ENCODE measurements at regions not wholly inside any gene's neighbourhood (a gene's known extent, or its start where the extent isn't known, plus 50 kb on each side); places are given as distances from the start of the nearest gene placed in this dataset.

- TF ChIP-seq, protein P1, sequence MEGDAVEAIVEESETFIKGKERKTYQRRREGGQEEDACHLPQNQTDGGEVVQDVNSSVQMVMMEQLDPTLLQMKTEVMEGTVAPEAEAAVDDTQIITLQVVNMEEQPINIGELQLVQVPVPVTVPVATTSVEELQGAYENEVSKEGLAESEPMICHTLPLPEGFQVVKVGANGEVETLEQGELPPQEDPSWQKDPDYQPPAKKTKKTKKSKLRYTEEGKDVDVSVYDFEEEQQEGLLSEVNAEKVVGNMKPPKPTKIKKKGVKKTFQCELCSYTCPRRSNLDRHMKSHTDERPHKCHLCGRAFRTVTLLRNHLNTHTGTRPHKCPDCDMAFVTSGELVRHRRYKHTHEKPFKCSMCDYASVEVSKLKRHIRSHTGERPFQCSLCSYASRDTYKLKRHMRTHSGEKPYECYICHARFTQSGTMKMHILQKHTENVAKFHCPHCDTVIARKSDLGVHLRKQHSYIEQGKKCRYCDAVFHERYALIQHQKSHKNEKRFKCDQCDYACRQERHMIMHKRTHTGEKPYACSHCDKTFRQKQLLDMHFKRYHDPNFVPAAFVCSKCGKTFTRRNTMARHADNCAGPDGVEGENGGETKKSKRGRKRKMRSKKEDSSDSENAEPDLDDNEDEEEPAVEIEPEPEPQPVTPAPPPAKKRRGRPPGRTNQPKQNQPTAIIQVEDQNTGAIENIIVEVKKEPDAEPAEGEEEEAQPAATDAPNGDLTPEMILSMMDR (IDR thresholded peaks at IDR 0.05): no peak
- TF ChIP-seq EP300 (IDR thresholded peaks at IDR 0.05): no peak
- no peak for TF ChIP-seq POLR2A (IDR thresholded peaks at IDR 0.05)
These were observed 239.3 kb upstream of the CNTN6 start for GRCh38 chr3:853489-853888.

All from sigmoid colon (tissue), 4 donors.